HT1080 (cell line): ENCODE measurements at regions not wholly inside any gene's neighbourhood (a gene's known extent, or its start where the extent isn't known, plus 50 kb on each side); places are given as distances from the start of the nearest gene placed in this dataset.
"Not testable (repeated sequence)": the region's sequence is repeated elsewhere in the genome, so short reads cannot be mapped to it uniquely, and the experiment has no call there.

Experiments used
- DNase-seq: peaks from one replicate; pipeline ENCODE4 v3.0.0-alpha.2; 2015; ENCODE audit warnings: low read depth

DNA sequence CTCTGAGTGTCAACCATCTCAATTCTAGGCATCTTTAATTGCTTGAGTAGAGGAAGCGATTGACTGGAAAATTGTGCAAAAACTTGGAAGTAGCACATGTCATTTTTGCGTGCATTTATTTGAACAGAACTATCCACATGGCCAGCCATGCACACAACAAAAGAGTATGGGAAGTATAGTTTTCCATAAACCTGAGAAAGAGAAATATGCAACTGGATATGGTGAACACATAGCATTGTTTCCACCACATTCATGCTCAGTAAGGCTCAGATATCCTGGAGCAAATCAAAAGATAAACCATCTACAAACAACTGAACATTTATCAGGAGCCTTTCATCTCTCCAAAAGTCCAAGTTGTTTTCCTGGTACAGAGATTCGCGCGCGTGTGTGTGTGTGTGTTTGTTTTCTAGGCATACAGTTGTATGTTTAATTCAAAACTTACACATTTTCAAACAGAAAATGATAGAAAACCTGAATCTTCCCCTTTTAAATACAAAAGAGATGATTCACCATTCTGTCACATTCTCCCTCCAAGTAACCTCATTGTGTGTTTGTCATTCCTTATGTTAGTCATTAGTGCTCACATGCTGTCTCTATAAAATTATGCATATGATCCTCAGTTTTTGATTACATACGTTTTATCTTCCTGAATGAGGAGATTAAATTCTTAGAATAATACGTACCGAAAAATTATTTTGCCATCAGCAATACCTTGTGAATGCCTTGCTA, 780.4 kb upstream of the NRXN1 start:
- DNase-seq: peak; percentile 76

GRCh38 chr2:51810197-51810596, 778.3 kb upstream of the NRXN1 start:
- no peak for DNase-seq

DNA sequence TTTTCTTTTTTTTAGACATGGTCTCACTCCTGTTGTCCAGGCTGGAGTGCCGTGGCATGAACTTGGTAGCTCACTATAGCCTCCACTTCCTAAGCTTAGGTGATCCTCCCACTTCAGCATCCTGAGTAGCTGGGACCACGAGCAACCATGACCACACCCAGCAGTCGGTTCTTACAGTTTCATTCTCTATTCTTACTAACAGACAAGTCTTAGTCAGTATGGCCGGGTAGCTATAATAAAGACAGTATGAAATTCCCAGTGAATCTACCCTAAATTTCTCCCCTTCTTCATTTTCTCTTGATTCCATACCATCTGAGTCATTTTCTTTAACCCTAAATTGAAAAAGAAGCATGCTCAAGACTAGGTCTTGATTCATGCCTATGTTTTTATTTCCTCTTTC, 775.3 kb upstream of the NRXN1 start:
- DNase-seq: no peak

- no peak for DNase-seq
Observed at GRCh38 chr2:51795248-51795888, 763.4 kb upstream of the NRXN1 start.

- DNase-seq: no peak
Observed at GRCh38 chr2:51791496-51791895, 759.6 kb upstream of the NRXN1 start.

- no peak for DNase-seq
Observed at GRCh38 chr2:51790854-51791253, 758.9 kb upstream of the NRXN1 start.

DNA sequence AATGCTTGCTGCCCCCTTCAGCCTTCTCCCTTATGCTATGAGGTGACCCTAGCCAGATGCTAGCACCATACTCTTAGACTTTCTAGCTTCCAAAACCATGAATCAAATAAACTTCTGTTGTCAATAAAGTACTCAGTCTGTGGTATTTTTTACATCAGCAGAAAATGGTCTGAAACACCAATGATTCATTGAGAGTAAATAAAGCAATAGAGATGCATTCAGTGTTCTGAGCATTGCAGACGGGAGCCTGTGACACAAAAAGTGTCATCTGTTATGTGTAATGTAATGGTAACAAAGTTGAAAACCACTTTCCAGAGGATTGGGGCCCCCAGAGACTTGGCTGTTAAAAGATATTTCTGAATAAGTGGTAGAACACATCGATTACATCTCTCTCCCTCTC, 758.0 kb upstream of the NRXN1 start:
- no peak for DNase-seq

DNA sequence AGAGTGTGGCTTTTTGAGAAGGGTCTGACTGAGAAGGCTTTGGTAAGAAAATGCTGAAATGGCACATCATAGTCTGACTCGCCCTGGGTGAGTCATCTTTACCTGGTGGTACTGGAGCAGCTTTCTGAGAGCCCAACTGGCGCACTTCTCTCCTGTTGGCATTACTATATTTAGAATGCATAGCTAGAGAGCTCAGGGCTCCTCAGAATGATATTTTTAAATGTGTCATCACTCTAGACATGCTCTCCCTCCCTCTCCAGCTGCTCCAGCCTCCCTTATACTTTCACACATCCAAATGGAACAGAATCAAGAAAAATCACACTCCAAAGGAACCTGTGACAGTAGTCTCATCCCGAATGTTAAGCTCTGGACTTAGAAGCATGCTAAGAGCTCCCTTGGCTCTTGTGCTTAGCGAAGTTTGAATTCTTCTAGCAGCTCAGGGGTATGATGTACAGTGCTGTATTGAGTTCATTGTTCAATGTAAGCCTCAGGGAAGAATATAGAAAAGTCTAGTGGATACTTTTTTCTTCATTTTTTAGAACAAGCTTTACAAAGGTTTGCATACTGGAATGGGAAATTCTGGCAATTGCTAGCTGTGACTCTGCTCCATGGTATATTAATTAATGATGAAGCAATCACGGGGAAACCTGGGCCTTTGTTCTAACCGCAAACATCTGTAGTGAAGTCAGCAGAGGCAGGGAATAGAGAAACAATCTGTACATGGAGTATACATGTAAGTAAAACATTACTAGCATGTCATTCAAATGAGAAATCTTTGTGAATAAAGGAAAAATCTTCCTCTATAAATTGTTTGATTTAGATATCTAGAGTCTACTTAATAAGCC, 751.2 kb upstream of the NRXN1 start:
- peak; percentile 73 for DNase-seq

- DNase-seq: no peak
Observed at GRCh38 chr2:51781691-51782090, 749.8 kb upstream of the NRXN1 start.

GRCh38 chr2:51780353-51780752, 748.4 kb upstream of the NRXN1 start:
- no peak for DNase-seq

DNA sequence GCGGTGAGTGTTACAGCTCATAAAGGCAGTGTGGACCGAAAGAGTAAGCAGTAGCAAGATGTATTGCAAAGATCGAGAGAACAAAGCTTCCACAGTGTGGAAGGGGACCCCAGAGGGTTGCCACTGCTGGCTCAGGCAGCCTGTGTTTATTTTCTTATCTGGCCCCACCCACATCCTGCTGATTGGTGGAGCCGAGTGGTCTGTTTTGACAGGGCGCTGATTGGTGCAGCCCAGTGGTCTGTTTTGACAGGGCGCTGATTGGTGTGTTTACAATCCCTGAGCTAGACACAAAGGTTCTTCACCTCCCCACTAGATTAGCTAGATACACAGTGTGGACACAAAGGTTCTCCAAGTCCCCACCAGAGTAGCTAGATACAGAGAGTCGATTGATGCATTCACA, 747.8 kb upstream of the NRXN1 start:
- peak; percentile 28 for DNase-seq

DNA sequence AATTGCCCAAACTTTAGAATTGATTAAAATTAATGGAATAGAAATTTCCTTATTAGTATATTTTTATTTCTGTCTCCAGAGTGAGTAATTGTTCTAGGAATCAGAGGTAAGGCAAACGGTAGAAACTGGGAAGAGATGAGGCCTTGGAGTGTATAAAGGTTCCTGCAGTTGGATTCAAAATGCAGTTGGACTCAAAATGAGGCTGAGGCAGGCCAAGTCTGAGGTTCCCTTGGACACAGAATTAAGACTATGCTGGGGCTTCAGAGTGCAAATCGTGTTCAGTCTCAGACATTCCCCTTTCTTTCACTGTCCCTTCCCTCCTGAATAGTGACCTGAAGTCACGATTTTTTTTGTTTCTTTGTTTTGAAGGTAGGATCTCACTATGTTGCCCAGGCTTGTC, 746.9 kb upstream of the NRXN1 start:
- DNase-seq: no peak

DNA sequence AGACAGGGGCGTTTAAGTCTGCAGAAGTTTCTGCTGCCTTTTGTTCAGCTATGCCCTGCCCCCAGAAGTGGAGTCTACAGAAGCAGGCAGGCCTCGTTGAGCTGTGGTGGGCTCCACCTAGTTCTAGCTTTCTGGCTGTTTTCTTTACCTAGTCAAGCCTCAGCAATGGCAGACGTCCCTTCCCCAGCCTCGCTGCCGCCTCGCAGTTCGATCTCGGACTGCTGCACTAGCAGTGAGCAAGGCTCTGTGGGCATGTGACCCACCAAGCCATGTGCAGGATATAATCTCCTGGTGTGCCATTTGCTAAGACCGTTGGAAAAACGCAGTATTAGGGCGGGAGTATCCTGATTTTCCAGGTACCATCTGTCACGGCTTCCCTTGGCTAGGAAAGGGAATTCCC, 742.7 kb upstream of the NRXN1 start:
- DNase-seq: not testable (repeated sequence)

DNA sequence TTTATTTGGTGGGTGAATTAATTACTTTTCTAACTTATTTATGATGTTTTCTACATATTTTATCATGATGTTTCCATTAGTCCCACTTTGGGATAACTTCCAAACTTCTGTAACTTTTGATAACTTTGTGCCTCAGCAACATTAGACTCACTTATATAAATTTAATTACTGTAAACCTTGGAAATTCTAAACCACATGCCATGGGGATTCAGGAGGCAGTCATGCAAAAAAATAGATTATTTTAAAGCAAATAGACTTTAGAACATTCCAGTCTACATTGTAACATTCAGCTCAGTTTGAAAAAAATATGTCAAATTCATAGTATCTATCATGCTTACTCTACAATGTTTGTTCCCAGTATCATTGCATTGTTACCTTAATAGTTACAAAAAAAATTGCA, 728.5 kb upstream of the NRXN1 start:
- no peak for DNase-seq

DNA sequence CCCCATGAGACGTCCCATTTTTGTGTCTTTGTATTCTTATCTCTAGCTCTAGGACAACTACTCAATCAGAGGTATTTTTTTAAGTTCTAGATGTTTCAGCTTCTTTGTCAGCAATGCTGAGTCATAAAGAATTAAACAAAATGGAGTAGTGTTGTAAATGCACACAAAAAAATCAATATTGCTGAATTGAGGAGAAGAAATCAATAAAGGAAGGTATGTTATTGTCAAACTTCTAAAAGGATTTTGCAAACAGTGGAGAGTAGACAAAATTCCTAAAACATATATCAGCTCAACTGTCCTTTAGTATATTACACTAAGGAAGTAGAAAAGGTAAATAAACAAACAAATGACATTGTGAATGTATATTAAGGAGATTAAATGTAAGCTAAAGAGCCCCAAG, 726.1 kb upstream of the NRXN1 start:
- DNase-seq: no peak

DNA sequence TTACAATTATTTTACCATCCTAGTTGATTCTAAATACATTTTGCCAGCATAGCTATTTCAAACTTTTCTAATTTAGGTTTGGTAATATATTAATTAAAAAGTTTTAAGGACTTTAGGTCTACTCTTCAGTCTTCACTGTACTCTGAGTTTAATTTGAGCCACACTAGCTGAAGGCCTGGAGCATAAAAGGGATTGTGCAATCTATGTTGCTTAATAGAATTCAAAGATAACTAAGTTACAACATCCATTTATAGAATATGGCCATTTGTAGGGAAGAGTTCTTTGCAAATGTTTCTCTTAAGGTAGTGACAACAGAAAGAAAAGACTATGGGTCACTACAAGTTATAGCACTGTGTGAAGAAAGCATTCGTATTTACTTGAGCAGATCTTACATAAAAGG, 702.2 kb upstream of the NRXN1 start:
- DNase-seq: no peak

- peak; percentile 48 for DNase-seq
Observed at GRCh38 chr2:51723691-51724090, 691.8 kb upstream of the NRXN1 start.

GRCh38 chr2:51722311-51722710, 690.4 kb upstream of the NRXN1 start:
- DNase-seq: peak; percentile 78

GRCh38 chr2:51720826-51721225, 688.9 kb upstream of the NRXN1 start:
- DNase-seq: no peak

GRCh38 chr2:51718881-51719280, 686.9 kb upstream of the NRXN1 start:
- DNase-seq: no peak

DNA sequence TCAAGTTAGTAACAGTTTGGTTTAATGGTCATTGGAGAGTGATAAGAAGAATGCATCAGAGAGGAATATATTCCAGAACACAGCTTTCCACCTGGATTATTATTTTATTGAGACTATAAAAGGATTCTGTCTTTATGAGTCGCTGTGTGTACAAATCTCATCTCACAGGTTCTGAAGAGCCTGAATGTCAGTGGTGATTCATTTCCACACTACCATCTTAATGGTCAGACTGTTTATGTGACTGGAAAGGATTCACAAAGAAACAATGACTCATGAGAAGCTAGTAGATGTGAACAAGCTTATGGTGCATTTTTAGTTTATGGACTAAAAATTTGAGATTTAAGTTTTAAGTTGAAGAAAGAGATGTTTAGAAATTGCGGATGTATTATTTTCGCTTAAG, 685.4 kb upstream of the NRXN1 start:
- DNase-seq: peak; percentile 88

- DNase-seq: no peak
Observed at GRCh38 chr2:51711766-51712165, 679.8 kb upstream of the NRXN1 start.
